ENCODE measurements at regions not wholly inside any gene's neighbourhood (a gene's known extent, or its start where the extent isn't known, plus 50 kb on each side); places are given as distances from the start of the nearest gene placed in this dataset.

DNA sequence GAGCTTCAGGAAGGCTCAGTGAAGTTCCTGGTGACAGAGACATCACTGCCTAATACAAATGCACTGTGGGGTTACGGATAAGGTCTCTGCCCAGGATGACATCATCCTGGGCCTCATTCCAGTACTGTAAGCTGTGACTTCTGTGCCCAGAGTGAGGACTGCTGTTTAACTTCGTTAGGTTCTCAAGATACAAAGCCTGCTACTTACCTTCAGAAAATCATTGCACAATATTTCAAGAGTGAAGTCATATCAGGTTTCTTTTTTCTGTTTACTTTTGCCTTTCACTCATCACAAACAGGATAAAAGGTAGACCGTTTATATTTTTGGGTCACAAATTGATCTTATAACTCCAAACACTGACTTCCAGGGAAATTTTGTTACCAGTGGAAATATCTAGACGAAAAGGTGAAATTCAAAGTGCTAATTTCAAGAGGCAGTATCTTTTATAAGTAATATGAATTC is 241.2 kb downstream of the PIK3R1 start:
- ATAC-seq (ENCODE audit: low FRiP score) (no peak), DNase-seq (ENCODE audit: low spot score) (no peak)
- TF ChIP-seq, protein P1, sequence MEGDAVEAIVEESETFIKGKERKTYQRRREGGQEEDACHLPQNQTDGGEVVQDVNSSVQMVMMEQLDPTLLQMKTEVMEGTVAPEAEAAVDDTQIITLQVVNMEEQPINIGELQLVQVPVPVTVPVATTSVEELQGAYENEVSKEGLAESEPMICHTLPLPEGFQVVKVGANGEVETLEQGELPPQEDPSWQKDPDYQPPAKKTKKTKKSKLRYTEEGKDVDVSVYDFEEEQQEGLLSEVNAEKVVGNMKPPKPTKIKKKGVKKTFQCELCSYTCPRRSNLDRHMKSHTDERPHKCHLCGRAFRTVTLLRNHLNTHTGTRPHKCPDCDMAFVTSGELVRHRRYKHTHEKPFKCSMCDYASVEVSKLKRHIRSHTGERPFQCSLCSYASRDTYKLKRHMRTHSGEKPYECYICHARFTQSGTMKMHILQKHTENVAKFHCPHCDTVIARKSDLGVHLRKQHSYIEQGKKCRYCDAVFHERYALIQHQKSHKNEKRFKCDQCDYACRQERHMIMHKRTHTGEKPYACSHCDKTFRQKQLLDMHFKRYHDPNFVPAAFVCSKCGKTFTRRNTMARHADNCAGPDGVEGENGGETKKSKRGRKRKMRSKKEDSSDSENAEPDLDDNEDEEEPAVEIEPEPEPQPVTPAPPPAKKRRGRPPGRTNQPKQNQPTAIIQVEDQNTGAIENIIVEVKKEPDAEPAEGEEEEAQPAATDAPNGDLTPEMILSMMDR (IDR thresholded peaks at IDR 0.05) = no peak

DNA sequence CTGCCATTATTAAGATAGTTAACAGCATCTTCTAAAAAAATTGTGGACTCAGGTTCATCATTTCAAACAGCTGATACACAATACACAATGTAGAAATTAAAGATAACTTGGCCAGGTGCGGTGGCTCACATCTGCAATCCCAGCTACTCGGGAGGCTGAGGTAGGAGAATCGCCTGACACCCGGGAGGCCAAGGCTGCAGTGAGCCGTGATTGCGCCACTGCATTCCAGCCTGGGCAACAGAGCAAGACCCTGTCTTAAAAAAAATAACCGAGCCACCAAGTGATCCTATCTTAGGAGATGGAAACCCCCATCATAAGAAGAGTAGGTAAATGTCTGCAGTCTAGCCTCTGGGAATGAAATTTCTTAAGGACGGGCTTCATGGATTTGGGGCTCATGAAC is 241.7 kb downstream of the PIK3R1 start:
- ATAC-seq (ENCODE audit: low FRiP score) (no peak), DNase-seq (ENCODE audit: low spot score) (no peak)
- TF ChIP-seq, protein P1 (IDR thresholded peaks at IDR 0.05) = no peak

DNA sequence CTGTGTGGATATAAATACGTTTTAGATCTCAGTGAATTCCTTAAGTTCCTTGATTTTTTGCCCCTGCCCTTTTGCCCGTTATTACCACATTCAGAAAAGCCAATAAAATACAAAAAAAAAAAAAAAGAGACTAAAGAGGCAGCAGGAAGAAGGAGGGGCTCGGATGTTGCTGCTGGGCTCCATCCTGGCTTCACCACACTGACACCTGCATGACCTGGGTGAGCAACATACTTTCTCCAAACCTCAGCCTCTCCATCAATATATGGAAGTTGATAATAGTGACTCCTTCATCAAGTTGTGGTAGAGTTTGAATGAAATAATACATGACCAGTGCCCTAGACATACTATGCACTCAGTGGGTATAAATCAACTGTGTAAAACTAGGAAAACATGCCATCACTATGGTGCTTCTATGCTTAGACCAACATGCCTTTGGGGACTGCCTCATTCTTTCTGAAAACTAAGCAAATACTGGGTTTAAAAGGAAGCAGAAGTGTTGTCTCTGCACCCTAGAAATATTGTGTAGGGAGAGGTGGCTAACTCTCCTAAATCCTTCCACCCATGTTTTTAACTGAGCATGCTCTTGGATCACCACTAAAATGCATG is 243.0 kb downstream of the PIK3R1 start:
- TF ChIP-seq, protein P1 (IDR thresholded peaks at IDR 0.05) = no peak
- no peak for ATAC-seq (ENCODE audit: low FRiP score)
- DNase-seq (ENCODE audit: low spot score) = no peak

DNA sequence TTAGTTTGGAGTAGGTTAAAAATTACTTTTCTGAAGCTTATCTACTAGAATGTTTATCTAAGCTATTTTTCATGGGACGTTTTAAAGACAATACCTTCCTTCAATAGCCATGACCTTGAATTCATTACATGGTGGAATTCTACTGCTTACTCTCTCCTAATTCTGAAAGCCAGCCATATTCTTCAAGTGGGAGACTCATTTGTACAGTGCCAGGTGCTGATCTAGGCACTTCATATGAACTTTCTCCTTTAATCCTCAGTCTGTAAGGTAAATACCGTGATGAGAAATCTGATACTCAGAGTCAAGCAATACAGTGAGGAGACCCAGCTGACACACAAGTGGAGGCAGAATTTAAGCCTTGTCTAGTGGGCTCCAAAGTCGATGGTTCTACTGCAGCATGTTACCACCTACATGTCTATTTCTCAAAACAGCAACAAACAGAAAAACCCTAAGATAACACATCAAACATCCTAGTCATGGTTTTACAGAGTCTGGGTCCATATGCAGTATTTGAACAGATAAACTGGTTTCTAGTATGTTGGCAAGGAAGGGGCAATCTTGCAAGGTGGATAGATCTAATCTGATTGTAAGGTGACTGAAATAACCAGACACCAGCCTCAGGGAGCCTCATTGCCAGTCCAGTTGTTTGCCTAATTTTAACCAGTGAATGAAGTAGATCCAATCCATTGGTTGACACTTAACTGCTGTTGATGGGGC is 243.7 kb downstream of the PIK3R1 start:
- DNase-seq (ENCODE audit: low spot score) (no peak), ATAC-seq (ENCODE audit: low FRiP score) (no peak)
- TF ChIP-seq, protein P1 (IDR thresholded peaks at IDR 0.05) = no peak

- ATAC-seq (ENCODE audit: low FRiP score) = no peak
- TF ChIP-seq, protein P1 (IDR thresholded peaks at IDR 0.05) = no peak
- no peak for DNase-seq (ENCODE audit: low spot score)
Measured at GRCh38 chr5:68459810-68460139, 244.2 kb downstream of the PIK3R1 start.

DNA sequence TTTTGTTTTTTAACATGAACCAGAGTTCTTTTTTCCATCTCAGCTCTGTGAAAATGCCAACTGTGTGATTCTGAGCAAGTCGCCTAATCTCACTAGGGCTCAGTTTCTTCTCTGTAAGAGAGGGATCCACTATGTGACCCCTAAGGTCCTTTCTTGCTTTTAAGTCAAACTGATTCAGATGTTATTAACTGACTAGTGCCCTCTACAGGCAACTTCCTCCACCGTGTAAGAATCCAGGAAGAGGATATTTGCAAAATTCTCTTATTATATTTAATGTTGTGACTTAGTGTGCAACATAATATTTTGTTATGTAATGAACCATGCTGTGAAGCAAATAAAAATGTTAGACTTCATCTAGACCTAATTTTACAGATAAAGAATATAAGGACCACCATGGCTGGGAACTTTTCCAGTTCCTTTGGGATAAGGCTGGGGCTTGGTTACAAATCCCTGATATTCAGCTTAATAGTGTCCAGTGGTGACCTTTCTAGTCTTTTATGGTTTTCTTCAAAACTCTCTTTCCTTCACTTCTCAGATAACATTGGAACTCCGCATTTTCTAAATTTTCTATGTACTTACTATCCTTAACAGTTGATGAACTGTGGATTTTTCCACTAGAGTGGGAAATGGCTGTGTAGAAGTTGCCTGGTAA is 244.7 kb downstream of the PIK3R1 start:
- DNase-seq (ENCODE audit: low spot score) (no peak), ATAC-seq (ENCODE audit: low FRiP score) (no peak)
- TF ChIP-seq, protein P1 (IDR thresholded peaks at IDR 0.05) = no peak

All from omental fat pad (tissue), 3 donors.